ENCODE measurements at regions not wholly inside any gene's neighbourhood (a gene's known extent, or its start where the extent isn't known, plus 50 kb on each side); places are given as distances from the start of the nearest gene placed in this dataset.
"Not testable (repeated sequence)": the region's sequence is repeated elsewhere in the genome, so short reads cannot be mapped to it uniquely, and the experiment has no call there.

- DNase-seq (ENCODE audit: low read depth): no peak
Measured at GRCh38 chr15:92825985-92826384, 74.1 kb upstream of the CHD2 start.

- not testable (repeated sequence) for DNase-seq (ENCODE audit: low read depth)
Measured at GRCh38 chr15:92827991-92828390, 72.1 kb upstream of the CHD2 start.

- no peak for DNase-seq (ENCODE audit: low read depth)
Measured at GRCh38 chr15:92829875-92830274, 70.2 kb upstream of the CHD2 start.

GRCh38 chr15:92831336-92831654 lies 68.8 kb upstream of the CHD2 start:
- no peak for DNase-seq (ENCODE audit: low read depth)

GRCh38 chr15:92831655-92832328 lies 68.3 kb upstream of the CHD2 start:
- DNase-seq (ENCODE audit: low read depth): peak; percentile 93

- no peak for DNase-seq (ENCODE audit: low read depth)
Measured at GRCh38 chr15:92833106-92833433, 67.1 kb upstream of the CHD2 start.

GRCh38 chr15:92833493-92834271 lies 66.4 kb upstream of the CHD2 start:
- DNase-seq (ENCODE audit: low read depth): no peak

GRCh38 chr15:92839696-92840095 lies 60.4 kb upstream of the CHD2 start:
- no peak for DNase-seq (ENCODE audit: low read depth)

GRCh38 chr15:92840149-92840548 lies 60.0 kb upstream of the CHD2 start:
- no peak for DNase-seq (ENCODE audit: low read depth)

- DNase-seq (ENCODE audit: low read depth): no peak
Measured at GRCh38 chr15:92843326-92843725, 56.8 kb upstream of the CHD2 start.

GRCh38 chr15:92843814-92844213 lies 56.3 kb upstream of the CHD2 start:
- no peak for DNase-seq (ENCODE audit: low read depth)

GRCh38 chr15:92845126-92845508 lies 55.0 kb upstream of the CHD2 start:
- DNase-seq (ENCODE audit: low read depth): peak; percentile 63

- peak; percentile 81 for DNase-seq (ENCODE audit: low read depth)
Measured at GRCh38 chr15:92846741-92847140, 53.4 kb upstream of the CHD2 start.

GRCh38 chr15:92847841-92848240 lies 52.3 kb upstream of the CHD2 start:
- peak; percentile 75 for DNase-seq (ENCODE audit: low read depth)

- DNase-seq (ENCODE audit: low read depth): no peak
Measured at GRCh38 chr15:92848464-92848851, 51.7 kb upstream of the CHD2 start.

GRCh38 chr15:92848852-92849598 lies 51.1 kb upstream of the CHD2 start:
- DNase-seq (ENCODE audit: low read depth): peak; percentile 99

GRCh38 chr15:92850218-92850617 lies 49.9 kb upstream of the CHD2 start:
- DNase-seq (ENCODE audit: low read depth): not testable (repeated sequence)

Measured in amniotic epithelial cell (primary cell).